ENCODE measurements at regions not wholly inside any gene's neighbourhood (a gene's known extent, or its start where the extent isn't known, plus 50 kb on each side); places are given as distances from the start of the nearest gene placed in this dataset.

GRCh38 chr4:26141911-26142638, 178.7 kb upstream of the RBPJ start:
- no peak for DNase-seq

DNA sequence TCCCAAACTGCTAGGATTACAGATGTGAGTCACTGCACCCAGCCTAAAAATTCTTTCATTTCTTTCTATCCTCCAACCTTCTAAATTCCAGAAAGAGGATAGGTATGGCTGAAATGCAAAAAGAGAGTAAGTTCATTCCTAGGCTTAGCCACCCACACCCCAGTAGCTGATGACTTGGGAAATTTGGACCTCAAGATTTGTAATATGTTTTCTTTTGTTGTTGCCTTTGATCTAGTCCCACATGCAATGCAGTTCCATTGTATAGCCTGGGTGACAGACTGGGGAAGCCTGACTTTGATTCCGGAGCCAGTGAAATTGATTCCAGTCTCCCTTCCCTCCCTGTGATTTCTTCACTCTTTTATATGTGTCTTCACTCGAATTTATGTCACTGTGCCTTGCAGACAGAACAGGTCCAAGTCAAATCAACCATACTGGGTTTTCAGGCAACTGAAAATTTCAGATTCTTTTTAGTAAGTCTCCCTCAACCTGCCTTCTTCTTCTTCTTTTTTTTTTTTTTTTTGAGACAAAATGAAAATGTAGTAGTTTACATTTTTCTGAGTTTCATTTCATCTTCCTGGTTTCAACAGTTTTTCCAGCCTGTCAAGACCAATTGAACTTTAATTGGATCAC, 176.2 kb upstream of the RBPJ start:
- no peak for DNase-seq

DNA sequence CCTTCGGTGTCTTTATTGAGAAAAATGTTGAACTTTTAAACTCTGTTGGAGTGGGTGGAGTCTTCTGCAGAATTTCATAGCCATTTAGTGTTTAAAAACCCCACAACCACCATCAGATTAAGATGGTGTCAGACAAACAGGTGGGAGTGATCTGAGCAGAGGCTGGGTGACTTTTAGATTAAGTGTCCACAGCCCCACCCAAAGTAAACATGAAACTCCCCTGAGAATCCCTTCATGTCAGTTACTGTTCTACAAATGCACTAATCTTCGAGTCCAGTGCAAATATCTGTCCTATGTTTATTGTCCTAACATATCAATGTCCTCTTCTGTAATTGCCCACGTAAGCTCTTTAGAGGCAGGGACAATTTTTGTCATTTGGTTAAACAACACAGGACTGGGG, 175.6 kb upstream of the RBPJ start:
- no peak for DNase-seq

GRCh38 chr4:26148927-26149326, 171.9 kb upstream of the RBPJ start:
- DNase-seq = no peak

DNA sequence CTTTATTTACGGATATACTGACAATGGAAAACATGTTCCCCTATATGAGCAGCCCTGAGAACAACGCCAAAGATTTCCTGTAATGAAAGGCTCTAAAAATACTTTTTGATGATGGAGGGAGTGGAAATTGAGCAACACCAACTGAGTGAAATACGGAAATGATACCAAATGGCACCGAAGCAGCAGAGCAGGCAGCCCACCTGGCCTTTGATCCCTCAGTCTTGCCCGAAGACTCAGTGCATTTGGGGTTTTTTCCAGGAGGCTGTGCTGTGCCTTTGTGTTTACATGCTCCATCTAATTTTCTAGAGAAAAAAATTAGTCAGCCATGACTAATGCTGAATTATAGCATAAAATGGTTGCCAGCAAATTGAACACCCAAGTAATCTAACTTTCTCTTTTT, 169.9 kb upstream of the RBPJ start:
- no peak for DNase-seq

- no peak for DNase-seq
Observed at GRCh38 chr4:26151615-26152014, 169.2 kb upstream of the RBPJ start.

GRCh38 chr4:26152056-26152455, 168.8 kb upstream of the RBPJ start:
- DNase-seq = no peak

- DNase-seq = no peak
Observed at GRCh38 chr4:26157541-26157940, 163.3 kb upstream of the RBPJ start.

- DNase-seq = no peak
Observed at GRCh38 chr4:26160591-26160990, 160.2 kb upstream of the RBPJ start.

DNA sequence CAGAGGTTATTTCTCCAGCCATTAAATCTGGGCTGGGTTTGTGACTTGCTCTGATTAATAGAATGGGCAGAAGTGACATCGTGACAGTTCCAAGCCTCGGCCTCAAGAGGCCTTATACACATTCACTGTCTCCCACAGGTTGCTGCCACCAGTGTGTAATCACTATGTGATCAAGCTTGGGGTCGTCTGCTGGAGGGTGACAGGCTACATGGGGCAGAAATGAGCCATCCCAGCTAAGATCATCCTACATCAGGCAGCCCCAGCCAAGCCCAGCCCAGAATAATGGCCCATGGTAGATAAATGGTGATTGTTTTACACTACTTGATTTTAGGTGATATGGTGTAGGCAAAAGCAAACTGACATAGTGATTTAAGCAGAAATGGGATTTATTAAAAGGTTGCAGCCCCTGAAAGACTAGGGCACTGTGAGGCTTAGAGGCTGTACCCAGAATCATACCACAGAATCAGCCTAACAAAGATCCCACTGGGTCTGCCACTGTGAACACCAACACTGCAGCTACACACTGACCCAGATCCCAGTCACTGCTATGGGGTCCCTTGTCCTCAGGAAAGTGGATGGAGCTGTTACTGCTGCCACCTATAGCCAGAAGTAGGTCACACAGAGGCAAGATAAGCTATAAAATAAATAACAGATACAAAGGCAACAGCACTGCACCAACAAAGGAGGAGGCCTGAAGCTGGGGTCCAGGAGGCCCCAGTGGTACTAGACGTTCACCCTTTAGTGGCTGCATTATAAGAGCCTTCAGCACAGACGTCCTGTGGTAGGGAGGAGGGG, 159.6 kb upstream of the RBPJ start:
- DNase-seq = no peak

DNA sequence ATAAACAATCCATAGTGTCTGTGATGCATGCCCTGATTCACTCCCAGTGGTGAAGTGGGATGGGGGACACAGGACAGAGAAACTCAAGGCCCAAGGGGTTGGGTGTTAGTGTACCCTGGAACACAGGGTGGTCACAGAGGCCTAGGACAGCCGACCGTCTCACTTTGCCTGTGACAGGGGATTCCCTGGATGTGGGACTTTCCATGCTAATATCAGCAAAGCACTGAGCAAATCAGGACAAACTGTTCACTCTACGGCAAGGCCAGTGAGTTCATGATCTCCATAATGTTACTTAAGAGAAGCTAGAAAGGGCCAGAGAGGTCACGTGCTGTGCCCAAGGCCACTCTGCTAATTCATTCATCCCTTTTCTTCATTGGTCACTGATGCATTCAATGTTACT, 158.7 kb upstream of the RBPJ start:
- DNase-seq = no peak

DNA sequence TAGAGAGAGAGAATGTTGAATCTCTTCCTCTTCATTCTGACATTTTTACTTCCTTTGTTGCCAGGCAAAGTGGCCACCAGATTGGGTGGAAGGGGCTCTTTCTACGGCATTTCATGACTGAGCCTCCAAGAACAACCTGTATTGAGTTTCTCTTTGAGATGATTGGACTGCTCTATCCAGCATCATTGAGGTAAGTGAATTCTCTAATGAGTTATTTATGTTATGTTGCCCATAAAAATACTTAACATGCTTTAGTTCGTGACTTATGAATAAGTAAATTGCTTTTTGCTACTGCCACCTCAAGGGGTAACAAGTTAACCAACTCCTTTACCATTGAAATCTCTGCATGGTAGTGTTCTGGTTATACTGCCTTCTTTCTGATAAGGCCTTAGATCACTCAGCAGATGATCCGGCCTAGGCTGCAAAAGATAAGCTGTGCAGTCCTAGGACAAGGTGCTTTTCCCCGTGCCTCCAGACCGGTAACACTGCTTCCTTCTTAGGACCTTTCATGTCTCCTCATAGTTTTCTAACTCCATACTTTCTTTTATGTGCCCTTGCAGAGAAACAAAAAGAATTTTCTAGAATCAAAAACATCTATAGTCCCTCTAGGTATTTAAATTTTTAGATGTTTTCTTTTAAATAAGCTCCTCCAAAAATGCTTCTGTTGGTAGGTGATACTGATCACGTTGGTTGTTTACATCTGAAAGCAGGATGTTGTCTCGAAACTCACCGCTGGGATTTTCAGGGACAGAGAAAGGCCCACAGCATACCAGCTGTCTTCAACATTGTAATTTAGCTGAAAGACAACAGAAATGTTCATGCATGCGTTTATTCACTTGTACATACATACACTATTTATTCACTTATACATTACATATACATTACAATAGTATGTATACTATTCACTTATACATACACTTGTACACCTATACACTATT, 157.1 kb upstream of the RBPJ start:
- DNase-seq = no peak

GRCh38 chr4:26171501-26171900, 149.3 kb upstream of the RBPJ start:
- no peak for DNase-seq

- DNase-seq = no peak
Observed at GRCh38 chr4:26171941-26172340, 148.9 kb upstream of the RBPJ start.

- DNase-seq = no peak
Observed at GRCh38 chr4:26173619-26174018, 147.2 kb upstream of the RBPJ start.

DNA sequence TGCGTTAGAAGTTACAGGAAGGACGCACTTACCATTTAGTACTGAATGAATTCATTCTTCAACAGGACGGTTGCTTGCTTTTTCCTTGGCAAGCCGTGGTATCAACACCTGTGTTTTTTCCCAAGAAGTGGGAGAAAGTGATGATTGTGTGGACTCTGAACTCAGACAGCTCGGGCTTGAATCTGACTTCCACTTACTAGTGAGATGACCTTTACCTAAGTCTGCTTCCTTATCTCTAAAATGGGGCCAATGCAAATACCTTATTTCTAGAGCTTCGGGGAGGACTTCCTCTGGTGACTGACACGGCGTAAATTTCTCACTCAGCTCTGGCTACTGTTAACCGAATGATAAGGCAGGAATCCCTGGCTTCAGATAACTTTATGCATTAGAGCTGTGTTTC, 146.8 kb upstream of the RBPJ start:
- DNase-seq = no peak

- DNase-seq = no peak
Observed at GRCh38 chr4:26175006-26175786, 145.6 kb upstream of the RBPJ start.

DNA sequence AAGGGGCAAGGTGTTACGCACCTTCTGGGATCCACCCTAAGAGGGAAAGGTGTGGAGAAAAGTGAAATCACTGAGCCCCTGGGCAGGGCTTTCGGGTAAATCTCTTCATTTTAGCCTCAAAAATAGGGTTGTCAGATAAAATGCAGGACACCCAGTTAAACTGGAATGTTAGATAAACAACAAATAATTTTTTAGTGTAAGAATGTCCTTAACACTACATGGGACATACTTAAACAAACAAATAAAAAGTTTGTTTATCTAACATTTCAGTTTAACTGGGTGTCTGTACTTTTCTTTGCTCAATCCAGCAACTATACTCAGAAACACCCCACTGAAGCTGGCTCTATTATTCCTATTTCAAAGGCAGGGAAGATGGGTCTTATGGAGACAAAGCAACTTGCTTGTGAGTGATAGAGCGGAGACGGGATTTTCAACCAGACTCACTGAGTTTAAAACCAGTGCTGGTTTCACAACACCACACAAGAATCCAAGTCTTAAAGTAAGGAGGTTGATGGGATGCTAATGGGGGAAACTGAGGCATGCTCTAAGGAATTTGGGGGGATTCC, 144.8 kb upstream of the RBPJ start:
- no peak for DNase-seq

- DNase-seq = no peak
Observed at GRCh38 chr4:26176598-26177149, 144.1 kb upstream of the RBPJ start.

DNA sequence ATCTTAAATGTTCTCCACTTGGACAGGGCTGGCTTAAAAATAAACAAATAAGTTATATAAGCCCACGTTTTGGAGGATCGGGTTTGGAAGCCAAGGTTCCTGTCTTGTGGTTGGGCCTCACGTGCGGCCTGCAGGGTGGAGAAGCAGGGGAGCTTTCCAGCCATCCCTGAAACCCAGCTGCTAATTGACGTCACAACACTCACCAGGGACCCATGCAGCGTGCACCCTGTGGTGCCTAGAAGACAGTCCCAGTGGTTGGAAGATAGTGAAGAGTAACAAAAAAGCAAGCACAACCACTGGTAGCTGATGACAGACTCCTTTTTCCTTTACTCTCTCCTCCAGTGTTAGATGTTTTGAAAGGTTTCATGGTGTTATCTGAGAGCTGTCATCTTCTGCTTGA, 142.0 kb upstream of the RBPJ start:
- DNase-seq = no peak

GRCh38 chr4:26179316-26179760, 141.5 kb upstream of the RBPJ start:
- no peak for DNase-seq
